PC-9 (cell line): ENCODE measurements at regions not wholly inside any gene's neighbourhood (a gene's known extent, or its start where the extent isn't known, plus 50 kb on each side); places are given as distances from the start of the nearest gene placed in this dataset.

Source experiments
- BruUV-seq: library from RNA; stranded (reverse); fragments of 400-500 nt; replicated peaks from 2 replicates; lab custom pipeline; 2021; lab: Mats Ljungman, UMichigan
- CTCF ChIA-PET: fragments of 300-600 bp; sonication (Branson Sonifier 250); formaldehyde crosslinking; loops from one replicate; lab custom pipeline; 2022; ENCODE audit warnings: antibody characterized with exemption; lab: Charles Lee
- POLR2A ChIA-PET: fragments of 300-600 bp; sonication (Branson Sonifier 250); formaldehyde crosslinking; loops from one replicate; lab custom pipeline; 2022; ENCODE audit warnings: antibody characterized with exemption; ENCODE audit not compliant: unreplicated experiment; lab: Charles Lee
- DNase-seq, 2 experiments: peaks; one replicate each; pipeline versions ENCODE4 v3.0.0 to v3.0.0-alpha.2; 2015 to 2022; ENCODE audit warnings: mixed read lengths in 1 of 2
- H2AFZ ChIP-seq: fragments of 200-600 bp; sonication (generic); 2 replicates; pipeline ENCODE4 v1.8.1; 2017; ENCODE audit warnings: antibody characterized with exemption
- H3F3A ChIP-seq: fragments of 200-600 bp; sonication (generic); 2 replicates; pipeline ENCODE4 v1.8.1; 2017; ENCODE audit warnings: antibody characterized with exemption, mild to moderate bottlenecking, low read depth; ENCODE audit not compliant: insufficient read depth
- H3K27ac ChIP-seq: fragments of 200-600 bp; sonication (generic); 2 replicates; pipeline ENCODE4 v1.6.1; 2016; ENCODE audit warnings: mixed run types
- H3K27me3 ChIP-seq: fragments of 200-600 bp; sonication (generic); 2 replicates; pipeline ENCODE4 v1.6.1; 2016; ENCODE audit warnings: low read depth, mixed run types; ENCODE audit not compliant: insufficient read depth
- H3K36me3 ChIP-seq: fragments of 200-600 bp; sonication (generic); 2 replicates; pipeline ENCODE4 v1.6.1; 2016; ENCODE audit warnings: low read depth, mixed run types
- H3K4me1 ChIP-seq: fragments of 200-600 bp; sonication (generic); replicated peaks from 2 replicates; pipeline ENCODE4 v1.6.1; 2016; ENCODE audit warnings: mixed run types; ENCODE audit not compliant: insufficient read depth
- H3K4me2 ChIP-seq: fragments of 200-600 bp; sonication (generic); 2 replicates; pipeline ENCODE4 v1.6.1; 2017; ENCODE audit warnings: mixed run types
- H3K4me3 ChIP-seq: fragments of 200-600 bp; sonication (generic); 2 replicates; pipeline ENCODE4 v1.6.1; 2016; ENCODE audit warnings: mixed run types
- H3K79me2 ChIP-seq: fragments of 200-600 bp; sonication (generic); 2 replicates; pipeline ENCODE4 v1.6.1; 2017; ENCODE audit warnings: low read depth, mixed run types
- H3K9me2 ChIP-seq: fragments of 200-600 bp; sonication (generic); 2 replicates; pipeline ENCODE4 v1.8.1; 2017; ENCODE audit warnings: mild to moderate bottlenecking; ENCODE audit not compliant: insufficient read depth
- H3K9me3 ChIP-seq: fragments of 200-600 bp; sonication (generic); 2 replicates; pipeline ENCODE4 v1.8.1; 2016; ENCODE audit warnings: low read depth; ENCODE audit not compliant: insufficient read depth
- H4K20me1 ChIP-seq: fragments of 200-600 bp; sonication (generic); 2 replicates; pipeline ENCODE4 v1.8.1; 2017; ENCODE audit not compliant: insufficient read depth
- CTCF ChIP-seq: fragments of 200-600 bp; sonication (generic); conservative IDR thresholded peaks from 2 replicates; pipeline ENCODE4 v1.6.1; 2017; ENCODE audit warnings: mixed run types, antibody characterized with exemption, mild to moderate bottlenecking, moderate library complexity
- EZH2 ChIP-seq: fragments of 200-600 bp; sonication (generic); IDR thresholded peaks from 2 replicates; pipeline ENCODE4 v1.8.0; 2017; ENCODE audit warnings: antibody characterized with exemption, low read depth
- intact Hi-C: fragments of 100-400 bp; cut with micrococcal nuclease; formaldehyde crosslinking; loops from one replicate; pipeline ENCODE4 v1.10.0; 2022; ENCODE audit not compliant: unreplicated experiment

- Histone ChIP-seq H2AFZ (no peak overlapping the region), H3K9me2 (no peaks in the 10 kb centered on the region), H3K36me3 (no peaks in the 10 kb centered on the region), H4K20me1 (no peaks in the 10 kb centered on the region), H3K4me2 (no peak overlapping the region), H3F3A (no peaks in the 10 kb centered on the region), H3K27ac (no peak overlapping the region), H3K79me2 (no peaks in the 10 kb centered on the region), H3K4me1 (no peaks in the 10 kb centered on the region), H3K27me3 (no peaks in the 10 kb centered on the region), H3K4me3 (no peak overlapping the region), H3K9me3 (no peaks in the 10 kb centered on the region)
- POLR2A ChIA-PET = no interaction called here
- TF ChIP-seq CTCF (no peak), EZH2 (no peak)
- CTCF ChIA-PET = no interaction called here
- intact Hi-C loops = no loop called here
- no peak for DNase-seq
- no TSS peak for BruUV-seq
Measured at GRCh38 chr4:106801386-106801785, 234.7 kb downstream of the DKK2 start.

GRCh38 chr4:106796876-106797275 is 239.2 kb downstream of the DKK2 start:
- ChIA-PET CTCF (no interaction called here), POLR2A (no interaction called here)
- no TSS peak for BruUV-seq
- intact Hi-C loops = no loop called here
- H3K9me2 ChIP-seq = no peaks in the 10 kb centered on the region
- H3K36me3 ChIP-seq = no peaks in the 10 kb centered on the region
- no peaks in the 10 kb centered on the region for H3K4me1 ChIP-seq
- H3K79me2 ChIP-seq = no peaks in the 10 kb centered on the region
- H2AFZ ChIP-seq = no peak overlapping the region
- H3K27me3 ChIP-seq = no peaks in the 10 kb centered on the region
- H4K20me1 ChIP-seq = no peaks in the 10 kb centered on the region
- no peak overlapping the region for H3K27ac ChIP-seq
- H3K4me2 ChIP-seq = no peak overlapping the region
- no peaks in the 10 kb centered on the region for H3F3A ChIP-seq
- no peak for TF ChIP-seq EZH2
- no peak for TF ChIP-seq CTCF
- no peaks in the 10 kb centered on the region for H3K9me3 ChIP-seq
- H3K4me3 ChIP-seq = no peak overlapping the region
- DNase-seq = no peak

GRCh38 chr4:106795326-106795725 is 240.8 kb downstream of the DKK2 start:
- no peak for TF ChIP-seq CTCF
- TF ChIP-seq EZH2 = no peak
- CTCF ChIA-PET = no interaction called here
- Histone ChIP-seq H3K9me3 (no peaks in the 10 kb centered on the region), H3K36me3 (no peaks in the 10 kb centered on the region), H3F3A (no peaks in the 10 kb centered on the region), H2AFZ (no peak overlapping the region), H3K4me3 (no peak overlapping the region), H4K20me1 (no peaks in the 10 kb centered on the region), H3K27me3 (no peaks in the 10 kb centered on the region), H3K27ac (no peak overlapping the region), H3K9me2 (no peaks in the 10 kb centered on the region), H3K4me2 (no peak overlapping the region), H3K79me2 (no peaks in the 10 kb centered on the region), H3K4me1 (no peaks in the 10 kb centered on the region)
- BruUV-seq = no TSS peak
- DNase-seq = no peak
- intact Hi-C loops = no loop called here
- POLR2A ChIA-PET = no interaction called here
